ENCODE measurements at regions not wholly inside any gene's neighbourhood (a gene's known extent, or its start where the extent isn't known, plus 50 kb on each side); places are given as distances from the start of the nearest gene placed in this dataset.
A peak's percentile ranks its signal among the peaks of the same experiment; 100 is the strongest.
"Not testable (repeated sequence)": the region's sequence is repeated elsewhere in the genome, so short reads cannot be mapped to it uniquely, and the experiment has no call there.

DNA sequence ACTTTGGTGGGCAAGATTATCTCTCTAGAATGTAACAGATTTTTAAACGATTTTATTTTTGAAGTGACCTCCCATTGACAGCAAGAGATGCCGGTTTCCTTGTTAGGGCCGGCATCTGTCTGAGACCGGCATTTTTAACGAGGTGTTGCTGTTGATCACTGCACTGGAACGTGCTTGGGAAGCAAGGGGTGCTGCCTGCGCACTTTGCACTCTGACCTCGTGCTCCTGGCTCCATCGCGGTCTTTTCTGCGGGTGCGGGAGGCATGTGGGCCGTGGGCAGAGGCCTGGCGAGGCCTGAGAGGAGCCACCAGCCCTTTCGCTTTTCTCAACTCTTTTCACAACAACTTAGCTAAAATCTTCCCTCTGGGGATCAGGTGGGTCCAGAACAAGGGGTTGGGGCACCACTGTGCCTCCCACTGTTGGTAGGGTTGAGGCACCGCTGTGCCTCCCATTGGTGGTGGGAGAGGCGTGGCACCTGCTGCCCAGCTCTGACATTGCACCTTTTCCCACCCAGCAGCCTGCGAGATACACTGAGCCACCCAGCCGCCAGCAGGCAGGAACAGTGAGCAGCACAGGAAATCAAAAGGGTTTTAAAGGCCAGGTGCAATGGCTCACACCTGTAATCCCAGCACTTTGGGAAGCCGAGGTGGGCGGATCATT is 209.5 kb downstream of the LAT start:
- H3K27me3 ChIP-seq; intact Hi-C loops (cut with DNase I); DNase-seq; H3K9ac ChIP-seq (ENCODE audit: low read depth in 2 of 2, low read length in 2 of 2); H3K9me3 ChIP-seq; H3K27ac ChIP-seq; H3K4me3 ChIP-seq; H3K36me3 ChIP-seq; H3K4me1 ChIP-seq: not testable (repeated sequence)

DNA sequence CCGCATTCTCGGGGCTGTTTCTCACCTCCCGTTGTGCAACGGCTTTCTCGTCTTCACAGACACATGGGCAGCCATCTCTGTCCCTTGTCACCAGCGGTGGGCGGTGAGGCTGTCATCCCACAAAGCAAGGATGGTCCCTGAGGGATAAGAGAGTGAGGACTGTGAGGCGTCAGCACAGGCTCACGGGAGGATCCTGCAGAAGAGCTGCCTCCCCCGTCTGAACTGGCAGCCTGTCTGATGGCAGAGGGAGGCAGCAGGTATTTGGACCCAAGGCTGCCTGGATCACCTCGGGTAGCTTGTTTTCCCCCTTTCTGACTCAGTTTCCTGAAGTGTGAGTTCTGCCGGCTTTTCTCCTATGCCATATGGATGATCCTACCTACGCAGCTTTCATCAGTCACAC is 208.8 kb downstream of the LAT start:
- H3K9ac ChIP-seq (ENCODE audit: low read depth in 2 of 2, low read length in 2 of 2); intact Hi-C loops (cut with DNase I); H3K27me3 ChIP-seq; DNase-seq; H3K27ac ChIP-seq; H3K4me3 ChIP-seq; H3K36me3 ChIP-seq; H3K4me1 ChIP-seq; H3K9me3 ChIP-seq: not testable (repeated sequence)

DNA sequence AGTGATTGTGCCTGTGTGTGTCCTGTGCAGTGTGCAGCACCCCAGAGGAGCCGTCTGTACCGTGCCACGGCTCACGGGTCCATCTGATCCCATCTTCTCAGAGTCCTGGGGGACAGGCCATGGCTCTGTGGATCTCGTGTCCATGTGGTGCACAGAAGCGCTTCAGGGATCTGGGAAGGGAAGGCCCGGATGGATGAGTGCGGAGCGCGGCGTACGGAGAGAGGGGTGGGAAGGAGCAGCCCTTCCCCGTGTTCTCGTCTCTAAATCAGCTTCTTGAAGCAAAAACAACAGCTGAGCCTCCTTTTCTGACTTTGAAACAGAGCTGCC is 208.4 kb downstream of the LAT start:
- H3K9me3 ChIP-seq; intact Hi-C loops (cut with DNase I); H3K4me1 ChIP-seq; H3K36me3 ChIP-seq; DNase-seq; H3K27me3 ChIP-seq; H3K27ac ChIP-seq; H3K4me3 ChIP-seq; H3K9ac ChIP-seq (ENCODE audit: low read depth in 2 of 2, low read length in 2 of 2): not testable (repeated sequence)

DNA sequence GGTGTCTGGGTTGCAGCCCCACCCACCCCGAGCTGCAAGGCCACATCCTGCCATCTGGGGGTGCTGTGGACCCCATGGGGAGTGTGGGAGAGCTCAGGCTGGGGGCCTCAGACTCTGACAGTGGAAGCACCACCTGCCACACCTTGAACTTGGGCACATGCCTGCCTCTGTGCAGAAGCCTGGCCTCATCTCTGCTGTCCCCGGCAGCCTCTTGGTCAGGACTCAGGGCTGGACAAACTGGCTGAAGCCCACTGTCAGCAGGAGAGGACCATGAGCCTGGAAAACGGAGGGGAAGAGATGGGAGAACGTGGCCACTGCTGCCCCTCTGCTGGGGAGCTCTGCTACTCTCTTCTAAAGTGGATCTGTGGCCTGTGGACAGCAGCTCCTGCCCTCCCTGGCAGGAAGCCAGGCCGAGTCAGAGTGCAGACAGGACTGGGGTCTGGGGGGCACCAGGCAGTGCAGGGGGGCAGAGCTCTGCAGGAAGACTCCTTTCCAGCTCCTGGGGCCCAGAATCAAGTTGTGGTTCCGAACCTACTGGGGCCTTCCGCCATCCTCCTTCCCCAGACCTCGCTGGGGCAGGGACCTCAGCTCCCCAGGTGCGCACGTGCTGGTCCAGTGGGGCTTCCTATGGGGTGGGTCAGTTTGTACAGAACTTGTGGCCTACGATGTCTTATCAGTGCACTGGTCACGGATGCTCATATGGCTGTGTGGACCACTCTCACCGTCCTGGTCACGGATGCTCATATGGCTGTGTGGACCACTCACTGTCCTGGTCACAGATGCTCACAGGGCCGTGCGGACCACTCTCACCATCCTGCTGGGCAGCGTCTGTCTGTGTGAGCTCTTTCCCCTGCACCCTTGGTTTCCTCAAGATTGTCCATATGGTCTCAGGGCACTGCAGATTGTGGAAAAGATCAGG is 207.7 kb downstream of the LAT start:
- Histone ChIP-seq H3K9ac (ENCODE audit: low read depth in 2 of 2, low read length in 2 of 2) (no peak overlapping the region), H3K4me1 (no peaks in the 10 kb centered on the region), H3K36me3 (no peaks in the 10 kb centered on the region), H3K27ac (no peak overlapping the region), H3K4me3 (no peak overlapping the region), H3K27me3 (no peaks in the 10 kb centered on the region), H3K9me3 (no peaks in the 10 kb centered on the region)
- TF ChIP-seq, protein P1, sequence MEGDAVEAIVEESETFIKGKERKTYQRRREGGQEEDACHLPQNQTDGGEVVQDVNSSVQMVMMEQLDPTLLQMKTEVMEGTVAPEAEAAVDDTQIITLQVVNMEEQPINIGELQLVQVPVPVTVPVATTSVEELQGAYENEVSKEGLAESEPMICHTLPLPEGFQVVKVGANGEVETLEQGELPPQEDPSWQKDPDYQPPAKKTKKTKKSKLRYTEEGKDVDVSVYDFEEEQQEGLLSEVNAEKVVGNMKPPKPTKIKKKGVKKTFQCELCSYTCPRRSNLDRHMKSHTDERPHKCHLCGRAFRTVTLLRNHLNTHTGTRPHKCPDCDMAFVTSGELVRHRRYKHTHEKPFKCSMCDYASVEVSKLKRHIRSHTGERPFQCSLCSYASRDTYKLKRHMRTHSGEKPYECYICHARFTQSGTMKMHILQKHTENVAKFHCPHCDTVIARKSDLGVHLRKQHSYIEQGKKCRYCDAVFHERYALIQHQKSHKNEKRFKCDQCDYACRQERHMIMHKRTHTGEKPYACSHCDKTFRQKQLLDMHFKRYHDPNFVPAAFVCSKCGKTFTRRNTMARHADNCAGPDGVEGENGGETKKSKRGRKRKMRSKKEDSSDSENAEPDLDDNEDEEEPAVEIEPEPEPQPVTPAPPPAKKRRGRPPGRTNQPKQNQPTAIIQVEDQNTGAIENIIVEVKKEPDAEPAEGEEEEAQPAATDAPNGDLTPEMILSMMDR (IDR thresholded peaks at IDR 0.05), result no peak
- intact Hi-C loops (cut with DNase I), result no loop called here
- no peak for DNase-seq

DNA sequence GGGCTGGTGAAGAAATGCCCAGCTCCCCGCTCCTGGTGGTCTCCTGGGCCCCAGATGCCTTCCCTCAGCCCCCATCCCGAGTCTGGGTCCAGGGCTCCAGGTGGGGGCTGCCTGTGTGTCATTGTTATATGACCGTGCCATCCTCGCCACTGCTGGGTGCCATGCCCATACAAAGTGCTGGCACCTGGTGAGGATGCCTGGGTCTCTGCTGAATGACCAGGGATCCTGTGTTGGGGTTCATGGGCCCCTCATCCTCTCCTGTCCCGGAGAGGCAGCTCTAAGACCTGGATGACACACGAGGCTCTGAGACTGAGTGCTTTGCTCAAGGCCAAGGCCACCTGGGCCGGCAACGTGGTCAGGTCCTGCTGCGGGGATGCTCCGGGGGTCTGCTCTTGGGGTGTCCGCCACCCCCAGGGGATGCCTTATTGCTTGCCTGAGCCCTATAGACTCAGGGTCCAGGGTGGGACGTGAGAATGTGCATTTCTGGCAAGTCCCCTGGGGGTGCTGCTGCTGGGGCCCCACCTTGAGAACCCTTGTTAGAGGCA is 206.9 kb downstream of the LAT start:
- H3K27me3 ChIP-seq; H3K27ac ChIP-seq; H3K9ac ChIP-seq (ENCODE audit: low read depth in 2 of 2, low read length in 2 of 2); intact Hi-C loops (cut with DNase I); H3K36me3 ChIP-seq; H3K9me3 ChIP-seq; DNase-seq; H3K4me3 ChIP-seq; H3K4me1 ChIP-seq: not testable (repeated sequence)

DNA sequence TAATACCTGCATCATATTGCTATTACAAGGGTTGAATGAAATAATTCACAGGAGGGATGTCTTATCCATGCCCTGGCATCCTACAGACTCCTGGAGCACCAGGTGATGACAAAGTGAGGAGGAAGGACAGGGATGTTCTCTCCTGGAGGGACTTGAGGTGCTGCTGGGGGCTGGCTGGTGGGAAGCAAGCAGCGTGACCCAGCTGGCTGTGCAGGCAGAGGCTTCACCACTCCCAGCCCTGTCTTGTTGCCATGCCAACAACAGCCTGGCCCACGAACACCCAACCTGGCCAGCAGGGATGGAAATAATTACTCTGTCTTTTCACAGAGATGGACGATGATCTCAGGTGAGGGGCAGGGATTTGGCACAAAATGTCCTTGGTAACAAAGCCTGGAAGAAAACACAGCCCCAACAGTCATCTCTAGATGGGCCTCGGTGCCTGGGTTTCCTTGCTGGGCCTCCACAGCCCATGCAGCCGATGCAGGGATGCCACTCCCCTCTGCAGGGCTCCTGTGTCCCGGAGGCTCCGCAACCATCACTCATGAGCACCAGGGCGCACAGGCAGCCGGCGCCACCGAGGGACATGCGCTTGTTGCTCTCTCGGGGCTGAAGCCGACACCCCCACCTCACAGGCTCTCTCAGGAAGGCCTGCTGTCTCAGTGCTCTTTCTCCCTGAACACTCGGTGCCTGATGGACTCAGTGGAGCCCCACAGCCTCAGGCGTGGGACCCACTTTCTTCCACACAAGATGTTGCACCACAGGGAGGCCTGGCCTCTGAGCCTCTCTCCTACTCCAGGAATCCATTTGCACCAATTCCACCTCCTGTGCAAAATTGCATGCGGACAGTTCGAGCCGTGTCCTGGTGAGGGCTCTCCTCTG is 205.9 kb downstream of the LAT start:
- H3K4me1 ChIP-seq; DNase-seq; H3K36me3 ChIP-seq; H3K27ac ChIP-seq; H3K9ac ChIP-seq (ENCODE audit: low read depth in 2 of 2, low read length in 2 of 2); intact Hi-C loops (cut with DNase I); H3K9me3 ChIP-seq; H3K27me3 ChIP-seq; H3K4me3 ChIP-seq: not testable (repeated sequence)

DNA sequence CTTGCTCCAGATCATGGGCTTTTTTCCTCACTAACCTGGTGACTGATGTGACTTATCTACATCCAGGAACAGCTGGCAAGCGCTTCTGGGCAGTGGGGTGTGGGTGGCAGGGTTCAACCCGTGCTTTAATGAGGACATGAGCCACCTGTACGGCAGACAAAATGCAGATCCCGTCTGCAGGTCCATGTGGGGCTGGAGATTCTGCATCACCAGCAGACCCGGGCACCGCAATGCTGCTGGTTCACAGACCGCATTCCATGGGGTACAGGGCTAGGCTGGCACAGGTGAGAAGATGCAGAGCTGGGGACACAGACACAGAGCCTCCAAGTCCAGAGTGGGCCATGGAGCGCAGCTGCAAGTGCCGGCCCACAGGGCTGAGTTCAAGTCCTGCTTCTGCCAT is 204.0 kb downstream of the LAT start:
- H3K4me3 ChIP-seq; H3K36me3 ChIP-seq; H3K9me3 ChIP-seq; intact Hi-C loops (cut with DNase I); H3K9ac ChIP-seq (ENCODE audit: low read depth in 2 of 2, low read length in 2 of 2); H3K27me3 ChIP-seq; H3K27ac ChIP-seq; DNase-seq; H3K4me1 ChIP-seq: not testable (repeated sequence)

DNA sequence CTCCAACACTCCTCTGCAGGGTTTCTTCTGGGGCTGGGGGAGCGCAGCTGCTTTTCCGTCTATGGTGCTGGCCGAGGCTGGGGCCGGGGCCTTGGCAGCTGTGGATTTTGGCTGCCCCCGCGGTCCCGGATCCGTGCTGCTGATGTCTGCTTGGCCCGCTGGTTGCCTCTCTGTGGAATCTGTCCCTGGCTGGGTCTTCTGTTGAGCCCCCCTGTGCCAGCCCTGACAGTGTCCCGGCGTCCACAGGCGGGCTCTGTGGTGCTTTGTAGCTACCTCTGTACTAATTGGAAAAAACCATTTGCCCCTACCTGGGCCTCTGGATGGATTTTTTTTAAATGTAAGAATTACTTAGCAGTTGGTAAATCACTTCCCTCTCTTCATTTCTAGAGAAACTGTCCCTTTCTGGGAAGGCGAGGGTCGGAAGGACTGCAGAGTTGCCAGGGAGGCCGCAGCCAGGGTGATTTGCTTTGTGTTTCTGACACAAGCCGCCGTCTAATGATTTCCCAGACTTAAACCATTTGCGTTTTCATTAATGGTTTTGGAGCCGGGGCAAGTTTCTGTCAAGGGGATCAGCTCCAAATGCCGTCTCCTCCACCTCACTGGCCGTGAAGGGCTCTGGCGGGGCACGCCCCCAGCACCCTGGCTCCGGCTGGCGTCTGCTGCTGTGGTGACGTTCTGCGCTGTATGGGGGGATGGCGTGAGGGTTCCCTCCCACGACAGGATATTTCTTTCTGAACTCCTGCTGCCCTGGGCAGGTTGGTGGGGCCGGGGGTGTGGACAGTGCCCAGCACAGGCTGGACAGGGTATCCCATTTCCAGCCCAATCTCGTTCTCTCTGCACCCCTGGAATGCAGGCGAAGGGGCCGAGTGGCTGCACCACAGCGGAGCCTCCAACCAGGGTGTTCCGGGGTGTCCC is 201.7 kb downstream of the LAT start:
- H3K4me3 ChIP-seq; intact Hi-C loops (cut with DNase I); H3K27ac ChIP-seq; H3K9me3 ChIP-seq; H3K4me1 ChIP-seq; H3K36me3 ChIP-seq; DNase-seq; H3K9ac ChIP-seq (ENCODE audit: low read depth in 2 of 2, low read length in 2 of 2); H3K27me3 ChIP-seq: not testable (repeated sequence)

DNA sequence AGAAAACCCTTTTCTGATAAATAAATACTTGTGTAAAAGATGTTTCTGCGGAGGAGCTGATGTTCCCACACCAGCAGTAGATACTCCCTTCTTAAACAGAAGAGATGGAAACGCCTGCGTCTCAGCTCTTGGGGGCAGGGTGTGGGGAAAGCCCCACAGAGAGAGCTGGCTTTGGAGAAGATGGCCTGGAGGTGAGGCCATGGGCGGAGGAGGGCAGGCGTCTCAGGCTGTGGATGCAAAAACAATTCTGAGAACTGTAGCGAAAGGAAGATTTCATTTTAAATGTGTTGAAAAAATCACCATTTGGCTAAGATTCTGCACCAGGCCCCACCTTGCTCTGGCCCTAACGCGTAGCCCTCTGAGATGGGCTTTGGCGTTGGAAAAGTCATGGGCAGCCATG is 201.0 kb downstream of the LAT start:
- H3K4me1 ChIP-seq; intact Hi-C loops (cut with DNase I); H3K36me3 ChIP-seq; H3K27me3 ChIP-seq; H3K4me3 ChIP-seq; H3K9ac ChIP-seq (ENCODE audit: low read depth in 2 of 2, low read length in 2 of 2); H3K9me3 ChIP-seq; DNase-seq; H3K27ac ChIP-seq: not testable (repeated sequence)

DNA sequence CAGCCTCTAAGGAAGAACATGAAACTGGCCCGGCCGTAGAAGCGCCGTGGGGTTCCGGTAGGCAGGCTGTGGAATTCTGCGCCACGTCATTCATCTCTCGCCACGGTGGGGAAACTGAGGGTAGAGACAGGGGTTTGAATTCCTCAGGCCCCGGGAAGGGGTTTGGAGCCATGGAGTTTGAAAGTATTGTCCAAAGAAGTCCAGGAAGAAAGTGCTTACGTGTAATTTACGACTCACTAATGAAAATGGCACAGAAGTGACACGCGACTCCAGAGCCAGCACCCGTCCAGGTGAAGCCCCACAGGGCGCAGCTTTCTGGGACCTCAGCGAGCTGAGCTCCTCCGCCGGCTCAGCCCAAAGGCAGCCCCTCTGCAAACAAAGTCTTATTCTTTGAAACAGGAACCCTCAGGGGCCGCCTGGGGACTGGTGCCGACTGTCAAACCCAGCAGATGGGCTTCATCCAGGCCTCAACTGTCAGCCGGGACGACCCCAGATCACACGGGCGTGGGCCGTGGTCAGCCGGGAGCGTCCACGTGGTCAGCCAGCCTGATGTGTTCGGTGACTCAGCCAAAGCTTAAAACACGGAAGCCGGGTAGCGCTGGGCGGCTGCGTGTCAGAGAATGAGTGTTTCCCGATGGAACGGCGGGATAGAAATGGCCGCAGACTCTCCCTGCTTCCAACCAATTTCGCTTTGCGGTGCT is 200.0 kb downstream of the LAT start:
- H3K9ac ChIP-seq (ENCODE audit: low read depth in 2 of 2, low read length in 2 of 2); H3K27me3 ChIP-seq; H3K27ac ChIP-seq; H3K4me3 ChIP-seq; H3K9me3 ChIP-seq; H3K36me3 ChIP-seq; H3K4me1 ChIP-seq; intact Hi-C loops (cut with DNase I): not testable (repeated sequence)
- DNase-seq, result peak; percentile 43

Data from colonic mucosa (tissue), 4 donors.